GM19372 (cell line): ENCODE measurements at regions not wholly inside any gene's neighbourhood (a gene's known extent, or its start where the extent isn't known, plus 50 kb on each side); places are given as distances from the start of the nearest gene placed in this dataset.

Experiments used
- ATAC-seq: cut with Tn5 transposase; IDR thresholded peaks from one replicate; pipeline ENCODE4 v1.9.1; 2021; ENCODE audit warnings: mild to moderate bottlenecking, low read depth, moderate library complexity; ENCODE audit not compliant: unreplicated experiment

DNA sequence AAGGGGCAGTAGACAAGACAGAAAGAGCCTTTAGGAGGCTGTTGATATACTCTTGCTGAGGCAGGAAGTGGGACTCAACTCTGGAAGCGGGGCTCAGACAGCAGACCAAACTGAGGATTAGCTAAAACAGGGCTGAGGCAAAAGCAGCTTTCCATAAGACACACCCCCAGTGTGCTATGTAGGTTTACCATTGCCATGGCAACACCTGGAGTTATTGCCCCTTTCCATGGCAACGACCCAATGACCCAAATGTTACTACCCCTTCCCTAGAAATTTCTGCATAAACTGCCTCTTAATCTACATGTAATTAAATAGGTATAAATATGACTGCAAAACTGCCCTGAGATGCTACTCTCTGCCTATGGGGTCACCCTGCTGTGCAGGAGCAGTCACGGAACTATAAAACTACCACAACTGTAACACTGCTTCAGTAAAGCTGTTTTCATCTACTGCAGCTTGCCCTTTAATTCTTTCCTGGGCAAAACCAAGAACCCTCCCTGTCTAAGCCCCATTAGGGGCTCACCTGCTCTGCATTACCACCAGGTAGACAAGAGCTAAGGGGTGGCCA, 348.4 kb upstream of the PODXL start:
- no peak for ATAC-seq

- ATAC-seq = no peak
These were observed 346.9 kb upstream of the PODXL start for GRCh38 chr7:131903315-131903714.

GRCh38 chr7:131900785-131901287, 344.4 kb upstream of the PODXL start:
- no peak for ATAC-seq

- no peak for ATAC-seq
These were observed 343.0 kb upstream of the PODXL start for GRCh38 chr7:131899271-131900030.

DNA sequence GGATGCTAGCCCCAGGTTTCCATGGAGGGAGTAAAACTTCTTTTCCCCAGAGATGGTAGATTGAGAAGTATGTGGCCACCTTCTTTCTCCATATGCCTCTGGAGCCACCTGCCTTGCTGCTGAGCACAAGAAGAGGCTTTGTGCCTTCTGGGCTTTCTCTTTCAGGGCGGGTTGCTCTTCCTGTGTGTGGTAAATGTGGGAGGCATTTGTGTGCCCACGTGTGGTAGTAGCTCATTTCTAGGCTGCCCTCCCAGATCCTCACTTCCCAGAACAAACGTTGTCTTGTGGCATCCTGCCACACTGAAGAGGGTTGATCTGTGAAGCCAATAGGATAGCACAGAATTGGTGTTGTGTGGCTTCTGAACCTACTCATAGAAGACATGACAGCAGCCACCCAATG, 342.0 kb upstream of the PODXL start:
- no peak for ATAC-seq

GRCh38 chr7:131897790-131898165, 341.4 kb upstream of the PODXL start:
- no peak for ATAC-seq

GRCh38 chr7:131897016-131897789, 340.8 kb upstream of the PODXL start:
- no peak for ATAC-seq

DNA sequence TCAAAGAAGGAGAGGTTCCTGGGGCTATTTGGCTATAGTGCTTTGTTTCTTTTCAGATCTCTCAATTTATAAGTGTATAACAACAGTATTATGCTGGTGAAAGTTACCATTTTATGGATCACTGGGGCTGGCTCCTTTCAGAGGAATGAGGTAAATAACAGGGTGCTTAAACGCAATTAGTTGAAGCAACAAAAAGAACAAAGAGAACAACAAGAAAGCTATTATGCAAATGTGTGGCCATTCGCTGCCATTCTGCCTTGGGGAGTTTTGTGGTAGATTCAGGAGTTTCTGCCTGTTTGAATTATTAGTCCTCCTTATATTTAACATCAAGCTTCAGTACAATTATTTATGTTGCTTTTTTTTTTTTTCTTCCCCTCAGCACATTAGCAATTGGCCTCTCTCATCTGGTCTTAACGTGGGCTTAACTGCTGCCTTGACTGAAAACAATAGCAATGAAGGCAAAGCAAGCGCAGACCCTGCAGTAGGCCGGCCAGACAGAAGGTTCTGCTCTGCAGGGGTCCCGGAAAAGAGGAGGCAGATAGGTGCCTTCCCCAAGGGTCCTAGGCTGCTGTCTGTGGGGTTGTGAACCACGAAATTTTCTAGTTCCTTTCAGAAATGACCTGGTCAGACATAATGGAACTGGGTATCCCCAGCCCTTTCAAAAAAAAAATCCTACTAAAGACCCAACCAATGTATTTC, 339.9 kb upstream of the PODXL start:
- no peak for ATAC-seq

GRCh38 chr7:131895541-131896164, 339.2 kb upstream of the PODXL start:
- no peak for ATAC-seq

DNA sequence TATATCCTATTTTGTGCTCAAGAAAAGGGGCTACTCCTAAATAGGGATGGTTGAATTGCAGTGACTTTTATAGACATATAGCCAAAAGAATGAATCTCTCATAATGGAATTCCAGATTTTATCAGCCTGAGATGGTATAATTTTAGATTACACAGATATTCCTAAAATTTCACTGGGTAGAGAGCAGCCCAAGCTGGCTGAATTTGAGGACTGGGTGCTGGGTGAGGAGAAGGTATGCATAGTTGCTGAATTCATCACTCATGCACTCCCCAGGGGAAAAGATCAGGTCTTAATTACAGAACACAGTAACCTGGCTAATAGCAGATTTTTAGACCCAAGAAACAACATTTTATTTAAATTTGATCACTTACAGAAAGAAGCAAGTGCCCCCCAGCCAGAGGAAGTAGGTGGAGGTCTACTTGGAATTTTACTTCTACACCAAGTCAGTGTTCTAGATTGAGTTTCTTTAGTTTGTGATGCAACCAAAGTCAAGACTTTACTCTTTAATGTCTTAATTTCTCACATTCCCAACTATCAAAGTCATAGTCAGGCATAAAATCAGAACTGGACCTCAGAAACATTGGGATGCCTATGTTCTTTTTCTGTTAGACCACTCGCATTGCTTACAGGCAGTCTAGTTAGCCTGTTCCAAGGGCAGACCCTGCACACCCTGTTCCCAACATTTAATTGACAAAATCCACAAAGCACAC, 337.4 kb upstream of the PODXL start:
- ATAC-seq = no peak

DNA sequence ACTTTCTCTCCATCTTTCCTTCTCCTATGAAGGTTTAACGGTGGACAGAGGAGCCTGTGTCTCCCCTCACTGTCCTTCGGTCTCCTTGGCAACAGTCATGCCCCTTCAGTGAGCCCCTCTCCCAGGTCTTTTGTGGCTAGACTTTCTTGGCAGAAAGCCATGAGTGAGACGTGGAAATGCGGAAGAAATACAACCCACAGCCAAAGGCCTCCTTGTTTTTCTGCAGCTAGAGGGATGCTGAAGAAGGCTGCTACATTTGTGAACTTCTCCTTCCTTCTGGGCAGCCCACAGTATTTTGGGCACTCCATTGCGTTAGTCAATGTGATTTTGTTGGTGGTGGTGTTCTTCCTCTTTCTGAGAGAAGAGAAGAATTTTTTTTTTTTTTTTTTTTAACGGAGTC, 333.7 kb upstream of the PODXL start:
- ATAC-seq = no peak

- no peak for ATAC-seq
These were observed 333.2 kb upstream of the PODXL start for GRCh38 chr7:131889572-131890150.

DNA sequence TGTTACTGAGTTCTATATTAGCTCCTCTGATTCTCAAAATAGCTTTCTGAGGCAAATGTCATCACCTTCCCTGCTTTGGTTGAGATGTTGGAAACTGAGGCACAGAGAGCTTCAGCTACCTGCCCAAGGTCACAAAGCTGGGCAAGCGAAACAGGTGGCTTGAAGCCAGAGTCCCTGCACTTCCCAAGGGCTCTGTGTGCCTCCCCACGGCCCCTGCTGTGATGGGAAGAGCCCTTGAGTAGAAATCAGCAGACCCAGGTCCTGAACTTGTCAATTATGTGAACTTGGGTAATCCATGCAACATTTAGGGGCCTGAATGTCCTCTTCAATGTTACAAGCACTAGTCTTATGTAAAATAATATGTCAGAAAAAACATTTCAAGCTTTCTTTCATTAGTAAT, 327.3 kb upstream of the PODXL start:
- ATAC-seq = no peak

DNA sequence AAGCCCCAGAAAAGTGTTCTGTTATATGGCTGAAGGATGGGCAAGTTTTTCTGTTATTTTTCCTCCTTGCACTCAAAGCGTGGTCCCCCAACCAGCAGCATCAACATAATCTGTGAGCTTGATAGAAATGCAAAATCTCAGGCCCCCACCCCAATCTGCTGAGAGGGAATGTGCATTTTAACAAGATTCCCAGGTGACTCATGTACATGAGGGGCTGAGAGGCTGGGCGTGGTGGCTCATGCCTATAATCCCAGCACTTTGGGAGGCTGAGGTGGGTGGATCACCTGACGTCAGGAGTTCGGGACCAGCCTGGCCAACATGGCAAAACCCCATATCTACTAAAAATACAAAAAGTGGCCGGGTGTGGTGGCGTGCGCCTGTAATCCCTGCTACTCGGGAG, 326.8 kb upstream of the PODXL start:
- ATAC-seq = no peak

DNA sequence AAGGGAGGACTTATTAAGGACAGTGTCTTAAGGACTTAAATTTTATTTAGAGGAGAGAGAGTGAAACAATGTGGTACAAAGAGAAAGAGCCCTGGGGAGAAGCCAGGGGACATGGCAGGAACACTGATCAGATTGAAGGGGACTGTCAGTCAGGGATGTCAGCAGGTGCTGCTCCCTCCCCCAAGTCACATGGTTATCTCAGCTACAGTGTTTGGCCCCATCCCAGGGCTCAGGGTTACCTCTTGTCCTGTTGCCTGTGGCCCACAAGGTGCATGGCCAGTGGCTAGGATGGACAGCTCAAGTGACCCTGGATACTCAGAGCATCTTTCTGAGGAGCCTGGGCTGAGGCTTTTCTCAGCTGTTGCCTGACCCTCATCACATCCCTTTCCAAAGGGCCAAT, 325.9 kb upstream of the PODXL start:
- no peak for ATAC-seq

DNA sequence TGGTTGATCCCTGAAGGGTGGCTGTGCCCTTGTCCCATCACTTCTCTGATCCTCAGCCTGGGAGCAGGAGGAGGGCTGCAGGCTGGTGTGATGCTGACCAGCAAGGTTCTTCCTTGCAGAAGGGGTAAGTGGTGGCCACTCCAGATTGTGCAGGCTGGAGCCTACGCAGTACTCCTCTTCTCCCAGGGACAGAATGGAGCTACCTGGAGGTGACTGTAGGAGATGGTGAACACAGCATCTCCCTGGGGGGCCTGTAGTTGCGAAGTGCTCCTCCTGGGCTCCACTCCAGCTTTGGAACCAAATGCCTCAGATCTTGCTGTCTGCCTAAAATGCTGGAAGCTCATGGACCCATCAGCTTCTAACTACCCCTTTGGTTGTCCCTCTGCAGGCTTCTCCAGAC, 323.6 kb upstream of the PODXL start:
- ATAC-seq = no peak

- no peak for ATAC-seq
These were observed 323.0 kb upstream of the PODXL start for GRCh38 chr7:131879424-131879823.

GRCh38 chr7:131878777-131879176, 322.3 kb upstream of the PODXL start:
- no peak for ATAC-seq

GRCh38 chr7:131873581-131873980, 317.2 kb upstream of the PODXL start:
- ATAC-seq = no peak

GRCh38 chr7:131869986-131870385, 313.6 kb upstream of the PODXL start:
- no peak for ATAC-seq
